PC-3 (cell line): ENCODE measurements at regions not wholly inside any gene's neighbourhood (a gene's known extent, or its start where the extent isn't known, plus 50 kb on each side); places are given as distances from the start of the nearest gene placed in this dataset.

ENCODE experiments used
- CTCF ChIP-seq: fragments of 300-600 bp; sonication (generic); conservative IDR thresholded peaks from 2 replicates; pipeline ENCODE4 v1.5.1; 2017; ENCODE audit warnings: antibody characterized with exemption, low read depth, mild to moderate bottlenecking, low read length
- EZH2 ChIP-seq: fragments of 300-600 bp; sonication (generic); IDR thresholded peaks from one replicate; pipeline ENCODE4 v1.6.1; 2017; ENCODE audit warnings: antibody characterized with exemption, mild to moderate bottlenecking, low read length; ENCODE audit not compliant: unreplicated experiment

- TF ChIP-seq CTCF = no peak
- no peak for TF ChIP-seq EZH2
These were observed 100.9 kb upstream of the ROPN1 start for GRCh38 chr3:124092811-124093210.
